NCI-H748 (cell line): ENCODE measurements at regions not wholly inside any gene's neighbourhood (a gene's known extent, or its start where the extent isn't known, plus 50 kb on each side); places are given as distances from the start of the nearest gene placed in this dataset.
"Not testable (repeated sequence)": the region's sequence is repeated elsewhere in the genome, so short reads cannot be mapped to it uniquely, and the experiment has no call there.

Source experiments
- DNase-seq: peaks from one replicate; lab custom pipeline; 2025; ENCODE audit not compliant: unreplicated experiment; lab: John Stamatoyannopoulos, UW

GRCh38 chr5:25405850-25406249 lies 761.1 kb upstream of the CDH10 start:
- DNase-seq = no peak

GRCh38 chr5:25399878-25400480 lies 755.2 kb upstream of the CDH10 start:
- no peak for DNase-seq

GRCh38 chr5:25393957-25394356 lies 749.2 kb upstream of the CDH10 start:
- DNase-seq = no peak

- no peak for DNase-seq
Measured at GRCh38 chr5:25393256-25393655, 748.5 kb upstream of the CDH10 start.

GRCh38 chr5:25387953-25388352 lies 743.2 kb upstream of the CDH10 start:
- DNase-seq = no peak

- DNase-seq = no peak
Measured at GRCh38 chr5:25362799-25363198, 718.0 kb upstream of the CDH10 start.

- no peak for DNase-seq
Measured at GRCh38 chr5:25358919-25359318, 714.1 kb upstream of the CDH10 start.

- DNase-seq = no peak
Measured at GRCh38 chr5:25357605-25358004, 712.8 kb upstream of the CDH10 start.

- no peak for DNase-seq
Measured at GRCh38 chr5:25349746-25350145, 705.0 kb upstream of the CDH10 start.

- peak; percentile 89 for DNase-seq
Measured at GRCh38 chr5:25345240-25345771, 700.5 kb upstream of the CDH10 start.

- no peak for DNase-seq
Measured at GRCh38 chr5:25339541-25339940, 694.8 kb upstream of the CDH10 start.

- DNase-seq = no peak
Measured at GRCh38 chr5:25334350-25334749, 689.6 kb upstream of the CDH10 start.

- DNase-seq = no peak
Measured at GRCh38 chr5:25330721-25331120, 685.9 kb upstream of the CDH10 start.

GRCh38 chr5:25327172-25327571 lies 682.4 kb upstream of the CDH10 start:
- no peak for DNase-seq

GRCh38 chr5:25301836-25302235 lies 657.1 kb upstream of the CDH10 start:
- DNase-seq = no peak

- no peak for DNase-seq
Measured at GRCh38 chr5:25295067-25295466, 650.3 kb upstream of the CDH10 start.

- not testable (repeated sequence) for DNase-seq
Measured at GRCh38 chr5:25289766-25290165, 645.0 kb upstream of the CDH10 start.

- DNase-seq = no peak
Measured at GRCh38 chr5:25286319-25286718, 641.5 kb upstream of the CDH10 start.

GRCh38 chr5:25285136-25285535 lies 640.4 kb upstream of the CDH10 start:
- no peak for DNase-seq

- not testable (repeated sequence) for DNase-seq
Measured at GRCh38 chr5:25263507-25263906, 618.7 kb upstream of the CDH10 start.

GRCh38 chr5:25262221-25262620 lies 617.4 kb upstream of the CDH10 start:
- no peak for DNase-seq

- peak; percentile 87 for DNase-seq
Measured at GRCh38 chr5:25255128-25255527, 610.4 kb upstream of the CDH10 start.

- no peak for DNase-seq
Measured at GRCh38 chr5:25241981-25242380, 597.2 kb upstream of the CDH10 start.
